ENCODE measurements at regions not wholly inside any gene's neighbourhood (a gene's known extent, or its start where the extent isn't known, plus 50 kb on each side); places are given as distances from the start of the nearest gene placed in this dataset.

- TF ChIP-seq EZH2 (IDR thresholded peaks at IDR 0.05) (no peak), POLR2AphosphoS5 (IDR thresholded peaks at IDR 0.05; ENCODE audit: borderline replicate concordance, low read depth, low read length) (no peak), FOXP2 (optimal IDR thresholded peaks at IDR 0.05; ENCODE audit: control extremely low read depth, extremely low read length, insufficient read depth) (no peak)
Observed at GRCh38 chr3:88283242-88283592, 133.5 kb downstream of the C3orf38 start.

Measured in SK-N-MC (cell line).